K562 (cell line): ENCODE measurements at regions not wholly inside any gene's neighbourhood (a gene's known extent, or its start where the extent isn't known, plus 50 kb on each side); places are given as distances from the start of the nearest gene placed in this dataset.
A peak's percentile ranks its signal among the peaks of the same experiment; 100 is the strongest.

Experiments
- ATAC-seq: fragments of 200-7000 bp; cut with Tn5 transposase; 3 replicates; pipeline ENCODE4 v1.9.1; 2020; ENCODE audit warnings: moderate library complexity
- BruUV-seq: library from RNA; stranded (reverse); fragments of 400-500 nt; replicated peaks from 2 replicates; lab custom pipeline; 2021; lab: Mats Ljungman, UMichigan
- CTCF ChIA-PET: fragments of 300-600 bp; formaldehyde crosslinking; extraction: SDS; loops from one replicate; lab custom pipeline; 2021; ENCODE audit warnings: low intra/inter-chr PET ratio; lab: Yijun Ruan, JAX
- POLR2A ChIA-PET: fragments of 300-600, 350-650 bp; sonication (Branson Sonifier 250); formaldehyde crosslinking; extraction: SDS; loops from one replicate; lab custom pipeline; 2021; ENCODE audit warnings: antibody characterized with exemption, inconsistent platforms; lab: Yijun Ruan, JAX
- DNase-seq, 4 experiments: peaks; one replicate each; pipeline versions ENCODE4 v3.0.0 to v3.0.0-alpha.2; 2011 to 2018; ENCODE audit warnings: low spot score in 3 of 4, mixed read lengths in 3 of 4; ENCODE audit errors: extremely low read depth in 1 of 4
- FAIRE-seq: peaks from 2 replicates; lab custom pipeline; 2011; peaks lifted over from hg19 to GRCh38; lab: Jason Lieb, UNC
- H2AFZ ChIP-seq: 2 replicates; pipeline ENCODE4 v1.6.0; 2011; ENCODE audit warnings: low read depth, low read length, control low read depth, inconsistent platforms
- H3K27ac ChIP-seq: fragments of 200-600 bp; 3 replicates; pipeline ENCODE4 v1.8.0; 2011; ENCODE audit warnings: low read depth, mild to moderate bottlenecking, control low read depth, inconsistent platforms, low read length, moderate library complexity, mixed read lengths; ENCODE audit errors: extremely low read depth
- H3K27me3 ChIP-seq, 2 experiments: fragments of 300-600 bp in 1 of 2; 2 replicates in 1 of 2; 3 replicates in 1 of 2; pipeline versions ENCODE4 v1.6.0 to v1.8.0; 2011; ENCODE audit warnings: inconsistent platforms in 2 of 2, low read length in 2 of 2, mild to moderate bottlenecking in 1 of 2, mixed read lengths in 1 of 2, moderate library complexity in 1 of 2; ENCODE audit not compliant: control insufficient read depth in 2 of 2, insufficient read depth in 2 of 2
- H3K36me3 ChIP-seq: fragments of 300-600 bp; 3 replicates; pipeline ENCODE4 v1.8.0; 2011; ENCODE audit warnings: mild to moderate bottlenecking, low read length, inconsistent platforms; ENCODE audit not compliant: control insufficient read depth, insufficient read depth
- H3K4me1 ChIP-seq, 2 experiments: fragments of 200-600 bp in 1 of 2; replicated peaks in 1 of 2; 2 replicates in 1 of 2; 3 replicates in 1 of 2; pipeline versions ENCODE4 v1.5.1 to v1.8.0; 2011; ENCODE audit warnings: inconsistent platforms in 2 of 2, low read length in 2 of 2, mild to moderate bottlenecking in 1 of 2, mixed read lengths in 1 of 2, moderate library complexity in 1 of 2; ENCODE audit not compliant: control insufficient read depth in 2 of 2, insufficient read depth in 2 of 2
- H3K4me2 ChIP-seq: 2 replicates; pipeline ENCODE4 v1.6.1; 2011; ENCODE audit warnings: low read length, control low read depth, inconsistent platforms, mixed read lengths; ENCODE audit not compliant: insufficient read depth
- H3K4me3 ChIP-seq: fragments of 200-600 bp; sonication (generic), shearing (Covaris generic); 2 replicates; pipeline ENCODE4 v1.5.1; 2016; ENCODE audit warnings: control low read depth, inconsistent platforms
- H3K79me2 ChIP-seq: fragments of 200-600 bp; 3 replicates; pipeline ENCODE4 v1.8.0; 2011; ENCODE audit warnings: low read length, inconsistent platforms; ENCODE audit not compliant: control insufficient read depth, insufficient read depth
- H3K9ac ChIP-seq, 2 experiments: 2 replicates each; pipeline versions ENCODE4 v1.6.0 to v1.6.1; 2011; ENCODE audit warnings: low read depth in 2 of 2, low read length in 2 of 2, control low read depth in 1 of 2, inconsistent platforms in 1 of 2, mild to moderate bottlenecking in 1 of 2, mixed read lengths in 1 of 2; ENCODE audit not compliant: insufficient read depth in 1 of 2
- H3K9me1 ChIP-seq: one replicate; pipeline ENCODE4 v1.6.0; 2011; ENCODE audit warnings: inconsistent platforms, mild to moderate bottlenecking, low read length, moderate library complexity; ENCODE audit not compliant: control insufficient read depth, insufficient read depth
- H3K9me3 ChIP-seq: replicated peaks from 2 replicates; pipeline ENCODE4 v1.5.1; 2011; ENCODE audit warnings: low read depth, low read length, inconsistent platforms; ENCODE audit not compliant: control insufficient read depth, insufficient read depth
- H4K20me1 ChIP-seq: replicated peaks from 2 replicates; pipeline ENCODE4 v1.6.1; 2011; ENCODE audit warnings: low read length, inconsistent platforms, mixed read lengths; ENCODE audit not compliant: control insufficient read depth, insufficient read depth
- ARID1B ChIP-seq: fragments of 450-650 bp; IDR thresholded peaks from 2 replicates; pipeline ENCODE4 v1.6.1; 2016; ENCODE audit warnings: antibody characterized with exemption, mild to moderate bottlenecking, inconsistent platforms
- CSDE1 ChIP-seq, 2 experiments: fragments of 450-650 bp; IDR thresholded peaks; 2 replicates each; pipeline ENCODE4 v1.6.1; 2016; ENCODE audit warnings: mild to moderate bottlenecking in 1 of 2
- DEAF1 ChIP-seq: fragments of 450-650 bp; formaldehyde crosslinking; IDR thresholded peaks from 2 replicates; pipeline ENCODE4 v1.4.0; 2020; ENCODE audit warnings: mild to moderate bottlenecking, moderate library complexity
- EP300 ChIP-seq: IDR thresholded peaks from 2 replicates; pipeline ENCODE4 v1.6.1; 2012; ENCODE audit warnings: low read length, improper control_type of control experiment
- FOXJ2 ChIP-seq: fragments of 200-800 bp; sonication (Bioruptor generic); IDR thresholded peaks from 2 replicates; pipeline ENCODE4 v1.6.1; 2016; ENCODE audit warnings: missing genetic modification characterization, missing compliant biosample characterization
- HCFC1 ChIP-seq: IDR thresholded peaks from 2 replicates; pipeline ENCODE4 v1.6.1; 2012; ENCODE audit warnings: low read depth, low read length, improper control_type of control experiment
- HDAC1 ChIP-seq, 2 experiments: fragments of 450-650 bp; IDR thresholded peaks; 2 replicates each; pipeline ENCODE4 v1.6.1; 2016 to 2017; ENCODE audit warnings: inconsistent platforms in 1 of 2, mild to moderate bottlenecking in 1 of 2, moderate library complexity in 1 of 2
- HIVEP1 ChIP-seq: fragments of 250-450 bp; sonication (Bioruptor Pico); IDR thresholded peaks from 2 replicates; pipeline ENCODE4 v1.4.0; 2020; ENCODE audit warnings: mild to moderate bottlenecking
- HMGN3 ChIP-seq: IDR thresholded peaks from 2 replicates; pipeline ENCODE4 v1.6.1; 2011; ENCODE audit warnings: borderline replicate concordance, low read depth, mild to moderate bottlenecking, mixed read lengths, low read length; ENCODE audit not compliant: insufficient read length; ENCODE audit errors: extremely low read depth
- MNT ChIP-seq, 2 experiments: fragments of 450-650 bp; conservative IDR thresholded peaks; 2 replicates each; pipeline ENCODE4 v1.6.1; 2017; ENCODE audit warnings: mild to moderate bottlenecking in 2 of 2, moderate library complexity in 2 of 2
- POLR3G ChIP-seq: IDR thresholded peaks from 2 replicates; pipeline ENCODE4 v1.6.1; 2011; ENCODE audit not compliant: insufficient read length, insufficient replicate concordance; ENCODE audit errors: extremely low read depth
- TCF15 ChIP-seq: fragments of 250-450 bp; sonication (Bioruptor Pico); IDR thresholded peaks from 2 replicates; pipeline ENCODE4 v1.8.0; 2022; ENCODE audit warnings: moderate library complexity, mild to moderate bottlenecking, inconsistent platforms
- ZKSCAN1 ChIP-seq: fragments of 150-350 bp; IDR thresholded peaks from 2 replicates; pipeline ENCODE4 v1.6.1; 2016; ENCODE audit warnings: low read depth, low read length
- ZNF23 ChIP-seq: fragments of 250-450 bp; sonication (Bioruptor Pico); IDR thresholded peaks from 2 replicates; pipeline ENCODE4 v1.4.0; 2020; ENCODE audit warnings: mild to moderate bottlenecking
- WGBS: fragments of 100-300 bp; shearing (Covaris generic); methylation state at CpG from one replicate; pipeline ENCODE4 v1.1.6; 2016; ENCODE audit warnings: low coverage, mixed read lengths; ENCODE audit not compliant: insufficient coverage; ENCODE audit errors: missing lambda C conversion rate; 5-methylcytosine and 5-hydroxymethylcytosine counted together
- in situ Hi-C: fragments of 300-500 bp; cut with MboI; formaldehyde crosslinking; loops from 4 replicates; pipeline ENCODE4 v1.15.0; 2018; ENCODE audit warnings: inconsistent platforms, mixed read lengths
- intact Hi-C: fragments of 100-400 bp; cut with micrococcal nuclease; formaldehyde crosslinking; loops from 2 replicates; pipeline ENCODE4 v1.14.2; 2022

GRCh38 chr19:46962030-46962570 lies 57.5 kb upstream of the NPAS1 start:
- FAIRE-seq (no peak), DNase-seq (no peak), ATAC-seq (no peak)
- Histone ChIP-seq H3K4me1 (peaks cover 7 to 10% of the 10 kb centered on the region in 2 experiments), H3K36me3 (peaks cover 4% of the 10 kb centered on the region; the same call in 2 of the 3 replicates), H2AFZ (no peak overlapping the region), H3K4me3 (no peak overlapping the region), H3K27me3 (no peaks in the 10 kb centered on the region), H3K9ac (no peak overlapping the region), H4K20me1 (no peaks in the 10 kb centered on the region), H3K79me2 (peaks cover 21% of the 10 kb centered on the region; the same call in 2 of the 3 replicates), H3K27ac (0 out of 3 replicates have a peak overlapping the region, but pooled peaks have one; percentile 31), H3K4me2 (no peak overlapping the region), H3K9me1 (no peaks in the 10 kb centered on the region), H3K9me3 (no peaks in the 10 kb centered on the region)
- in situ Hi-C loops = no loop called here
- WGBS = 55% methylated on average over 2 of the region's 2 CpGs
- no TSS peak for BruUV-seq
- POLR2A ChIA-PET = no interaction called here
- CTCF ChIA-PET = no interaction called here
- intact Hi-C loops = no loop called here
- TF ChIP-seq HCFC1 = no peak
- TF ChIP-seq ZNF23 (CRISPR knock-in tag) = no peak
- TF ChIP-seq EP300 = no peak
- TF ChIP-seq ARID1B = no peak
- no peak for TF ChIP-seq TCF15 (CRISPR knock-in tag)
- TF ChIP-seq HDAC1 (IDR thresholded peaks at IDR 0.05) = no peak
- TF ChIP-seq MNT (conservative IDR thresholded peaks at IDR 0.05) = no peak
- TF ChIP-seq ZKSCAN1 = no peak
- no peak for TF ChIP-seq POLR3G
- TF ChIP-seq FOXJ2 (tag) = no peak
- no peak for TF ChIP-seq DEAF1 (CRISPR knock-in tag)
- TF ChIP-seq HMGN3 = no peak
- no peak for TF ChIP-seq CSDE1 (IDR thresholded peaks at IDR 0.05)
- no peak for TF ChIP-seq HIVEP1 (CRISPR knock-in tag)
- TF ChIP-seq, all 486 proteins: peak for 0
